PFSK-1 (cell line): ENCODE measurements at regions not wholly inside any gene's neighbourhood (a gene's known extent, or its start where the extent isn't known, plus 50 kb on each side); places are given as distances from the start of the nearest gene placed in this dataset.

ENCODE experiments used
- REST ChIP-seq, 2 experiments: IDR thresholded peaks; 2 replicates each; pipeline versions ENCODE4 v1.6.1 to v1.8.0; 2011 to 2012; ENCODE audit warnings: low read depth in 2 of 2, low read length in 2 of 2, control low read depth in 1 of 2, inconsistent platforms in 1 of 2, mild to moderate bottlenecking in 1 of 2, moderate library complexity in 1 of 2; ENCODE audit not compliant: insufficient read depth in 1 of 2
- SIN3A ChIP-seq: IDR thresholded peaks from 2 replicates; pipeline ENCODE4 v1.6.1; 2012; ENCODE audit warnings: mild to moderate bottlenecking, low read length, moderate library complexity, borderline replicate concordance; ENCODE audit not compliant: insufficient read depth

DNA sequence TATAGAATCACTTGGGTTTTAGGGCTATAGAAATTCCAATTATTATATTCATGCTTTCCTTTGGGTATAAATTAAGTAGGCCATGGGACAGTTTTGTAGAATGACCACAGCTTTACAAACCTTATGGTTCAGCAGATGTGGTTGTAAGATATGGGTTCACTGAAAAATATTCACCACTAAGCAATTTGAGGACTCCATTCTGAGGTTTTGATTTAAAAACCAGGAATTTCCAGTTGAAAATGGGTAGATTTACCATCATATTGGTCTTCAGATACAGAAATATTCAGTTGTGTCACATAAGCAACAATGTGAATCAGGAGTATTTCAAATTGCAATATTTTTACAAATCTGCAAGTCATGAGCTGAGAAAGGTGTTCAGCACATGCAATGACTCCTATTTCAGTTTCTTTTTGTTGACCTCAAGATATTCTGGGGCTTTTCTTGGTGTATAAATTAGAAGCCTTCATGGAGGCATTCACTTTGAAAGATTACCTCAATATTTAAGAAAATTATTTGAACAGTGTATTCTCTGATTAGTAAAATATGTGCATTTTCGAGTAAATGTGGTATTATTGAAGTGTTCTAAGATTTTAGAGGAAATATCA is 218.4 kb upstream of the HCCS start:
- TF ChIP-seq SIN3A (no peak), REST (IDR thresholded peaks at IDR 0.05; ENCODE audit: insufficient read depth in 1 of 2, low read depth in 2 of 2, low read length in 2 of 2) (no peak)
